HG03521 (cell line): ENCODE measurements at regions not wholly inside any gene's neighbourhood (a gene's known extent, or its start where the extent isn't known, plus 50 kb on each side); places are given as distances from the start of the nearest gene placed in this dataset.

Experiments
- ATAC-seq: cut with Tn5 transposase; IDR thresholded peaks from one replicate; pipeline ENCODE4 v1.9.1; 2021; ENCODE audit warnings: mild to moderate bottlenecking, moderate library complexity; ENCODE audit not compliant: unreplicated experiment

- no peak for ATAC-seq
Observed at GRCh38 chr13:59562924-59563323, 600.8 kb downstream of the DIAPH3 start.

GRCh38 chr13:59566561-59566960 is 597.2 kb downstream of the DIAPH3 start:
- ATAC-seq = no peak

GRCh38 chr13:59568306-59568705 is 595.4 kb downstream of the DIAPH3 start:
- no peak for ATAC-seq

- no peak for ATAC-seq
Observed at GRCh38 chr13:59570204-59570603, 593.5 kb downstream of the DIAPH3 start.

- ATAC-seq = no peak
Observed at GRCh38 chr13:59584101-59584500, 579.6 kb downstream of the DIAPH3 start.

- ATAC-seq = no peak
Observed at GRCh38 chr13:59584761-59585670, 578.7 kb downstream of the DIAPH3 start.

GRCh38 chr13:59587030-59587429 is 576.7 kb downstream of the DIAPH3 start:
- no peak for ATAC-seq

- no peak for ATAC-seq
Observed at GRCh38 chr13:59587971-59588716, 575.6 kb downstream of the DIAPH3 start.

- ATAC-seq = no peak
Observed at GRCh38 chr13:59588717-59589067, 575.0 kb downstream of the DIAPH3 start.

GRCh38 chr13:59601993-59602392 is 561.7 kb downstream of the DIAPH3 start:
- ATAC-seq = no peak

- no peak for ATAC-seq
Observed at GRCh38 chr13:59603646-59604045, 560.1 kb downstream of the DIAPH3 start.

- ATAC-seq = no peak
Observed at GRCh38 chr13:59607172-59607571, 556.6 kb downstream of the DIAPH3 start.

GRCh38 chr13:59607780-59608233 is 555.9 kb downstream of the DIAPH3 start:
- ATAC-seq = no peak

- no peak for ATAC-seq
Observed at GRCh38 chr13:59609421-59609820, 554.3 kb downstream of the DIAPH3 start.
